GM12865 (cell line): ENCODE measurements at regions not wholly inside any gene's neighbourhood (a gene's known extent, or its start where the extent isn't known, plus 50 kb on each side); places are given as distances from the start of the nearest gene placed in this dataset.
"Not testable (repeated sequence)": the region's sequence is repeated elsewhere in the genome, so short reads cannot be mapped to it uniquely, and the experiment has no call there.

Source experiments
- DNase-seq: peaks from one replicate; pipeline ENCODE4 v3.0.0; 2010; ENCODE audit warnings: low read depth
- H3K4me3 ChIP-seq: 2 replicates; pipeline ENCODE4 v1.5.1; 2011; ENCODE audit warnings: mild to moderate bottlenecking, low read depth, low read length, control low read depth
- CTCF ChIP-seq: IDR thresholded peaks from 2 replicates; pipeline ENCODE4 v1.5.1; 2011; ENCODE audit warnings: low read length, control low read depth, low read depth, inconsistent platforms; ENCODE audit not compliant: insufficient read depth; ENCODE audit errors: missing control alignments

GRCh38 chr6:15912505-15913400, 216.1 kb upstream of the MYLIP start:
- DNase-seq = no peak
- TF ChIP-seq CTCF = no peak
- no peak overlapping the region for H3K4me3 ChIP-seq

- DNase-seq = no peak
- no peak for TF ChIP-seq CTCF
- H3K4me3 ChIP-seq = no peak overlapping the region
Measured at GRCh38 chr6:15911753-15912504, 217.0 kb upstream of the MYLIP start.

GRCh38 chr6:15909290-15910070, 219.4 kb upstream of the MYLIP start:
- DNase-seq = no peak
- TF ChIP-seq CTCF = no peak
- no peak overlapping the region for H3K4me3 ChIP-seq

GRCh38 chr6:15908871-15909270, 220.0 kb upstream of the MYLIP start:
- no peak overlapping the region for H3K4me3 ChIP-seq
- no peak for TF ChIP-seq CTCF
- DNase-seq = no peak

GRCh38 chr6:15907914-15908518, 220.9 kb upstream of the MYLIP start:
- no peak for TF ChIP-seq CTCF
- H3K4me3 ChIP-seq = no peak overlapping the region
- no peak for DNase-seq

- peak; percentile 49 for DNase-seq
Measured at GRCh38 chr6:15907220-15907913, 221.5 kb upstream of the MYLIP start.

More at GRCh38 chr6:15907220-15907913, 221.5 kb upstream of the MYLIP start:
- H3K4me3 ChIP-seq = not testable (repeated sequence)
